Neural cell (in vitro differentiated cells): ENCODE measurements at regions not wholly inside any gene's neighbourhood (a gene's known extent, or its start where the extent isn't known, plus 50 kb on each side); places are given as distances from the start of the nearest gene placed in this dataset.

Source experiments
- H2AFZ ChIP-seq: fragments of 200-600, 300-800 bp; sonication (generic), shearing (Covaris generic); 2 replicates; pipeline ENCODE4 v1.6.0; 2014; ENCODE audit warnings: low read depth, mild to moderate bottlenecking, antibody characterized with exemption, low read length, moderate library complexity
- H3F3A ChIP-seq: fragments of 200-600 bp; shearing (Covaris generic); 2 replicates; pipeline ENCODE4 v1.6.1; 2016; ENCODE audit warnings: mild to moderate bottlenecking, moderate library complexity, mixed read lengths, antibody characterized with exemption, low read length; ENCODE audit not compliant: insufficient read depth, poor library complexity, severe bottlenecking
- H3K27ac ChIP-seq: fragments of 200-600, 300-800 bp; sonication (generic), shearing (Covaris generic); 2 replicates; pipeline ENCODE4 v1.5.1; 2014; ENCODE audit warnings: mild to moderate bottlenecking, low read length, moderate library complexity
- H3K27me3 ChIP-seq: fragments of 300-800, 200-600 bp; sonication (generic), shearing (Covaris generic); 2 replicates; pipeline ENCODE4 v1.6.0; 2014; ENCODE audit warnings: mild to moderate bottlenecking, low read depth, low read length, moderate library complexity; ENCODE audit not compliant: insufficient read depth
- H3K36me3 ChIP-seq: fragments of 300-800, 200-600 bp; sonication (generic), shearing (Covaris generic); 2 replicates; pipeline ENCODE4 v1.5.1; 2014; ENCODE audit warnings: mild to moderate bottlenecking, antibody characterized with exemption, low read length, moderate library complexity; ENCODE audit not compliant: insufficient read depth
- H3K4me2 ChIP-seq: fragments of 300-800, 200-600 bp; sonication (generic), shearing (Covaris generic); 2 replicates; pipeline ENCODE4 v1.6.0; 2014; ENCODE audit warnings: mild to moderate bottlenecking, low read length
- H3K4me3 ChIP-seq: fragments of 300-800, 200-600 bp; sonication (generic), shearing (Covaris generic); 2 replicates; pipeline ENCODE4 v1.5.1; 2014; ENCODE audit warnings: mild to moderate bottlenecking, low read length, moderate library complexity
- H3K79me2 ChIP-seq: fragments of 200-600 bp; shearing (Covaris generic); replicated peaks from 2 replicates; pipeline ENCODE4 v1.6.0; 2014; ENCODE audit warnings: mild to moderate bottlenecking, low read length, moderate library complexity; ENCODE audit not compliant: insufficient read depth
- H3K9ac ChIP-seq: fragments of 300-800, 200-600 bp; sonication (generic), shearing (Covaris generic); 2 replicates; pipeline ENCODE4 v1.6.1; 2016; ENCODE audit warnings: mild to moderate bottlenecking, low read length, mixed read lengths
- H3K9me2 ChIP-seq: fragments of 200-600 bp; shearing (Covaris generic); 2 replicates; pipeline ENCODE4 v1.6.1; 2016; ENCODE audit warnings: mild to moderate bottlenecking, low read length, mixed read lengths; ENCODE audit not compliant: insufficient read depth
- H3K9me3 ChIP-seq: fragments of 200-600, 300-800 bp; sonication (generic), shearing (Covaris generic); 2 replicates; pipeline ENCODE4 v1.6.1; 2016; ENCODE audit warnings: mild to moderate bottlenecking, mixed run types, low read length, moderate library complexity, mixed read lengths
- H4K20me1 ChIP-seq: fragments of 200-600 bp; shearing (Covaris generic); 2 replicates; pipeline ENCODE4 v1.6.1; 2016; ENCODE audit warnings: mild to moderate bottlenecking, mixed run types; ENCODE audit not compliant: insufficient read depth
- EP300 ChIP-seq: fragments of 450-650 bp; conservative IDR thresholded peaks from 2 replicates; pipeline ENCODE4 v1.6.1; 2014; ENCODE audit warnings: antibody characterized with exemption, mild to moderate bottlenecking, moderate library complexity; ENCODE audit not compliant: poor library complexity, severe bottlenecking
- EZH2 ChIP-seq: fragments of 200-600, 300-800 bp; shearing (Covaris generic), sonication (generic); IDR thresholded peaks from 2 replicates; pipeline ENCODE4 v1.6.1; 2014; ENCODE audit warnings: antibody characterized with exemption, low read length, borderline replicate concordance, mild to moderate bottlenecking; ENCODE audit not compliant: insufficient read depth, poor library complexity, severe bottlenecking
- MXI1 ChIP-seq: fragments of 450-650 bp; conservative IDR thresholded peaks from 2 replicates; pipeline ENCODE4 v1.6.1; 2014; ENCODE audit warnings: antibody characterized with exemption, mild to moderate bottlenecking; ENCODE audit not compliant: poor library complexity, severe bottlenecking
- POLR2AphosphoS5 ChIP-seq: IDR thresholded peaks from 2 replicates; pipeline ENCODE4 v1.6.1; 2012
- RAD21 ChIP-seq: fragments of 450-650 bp; conservative IDR thresholded peaks from 2 replicates; pipeline ENCODE4 v1.6.1; 2014; ENCODE audit warnings: antibody characterized with exemption, mild to moderate bottlenecking, moderate library complexity
- REST ChIP-seq: IDR thresholded peaks from 2 replicates; pipeline ENCODE4 v1.6.1; 2012; ENCODE audit warnings: borderline replicate concordance
- SMC3 ChIP-seq: fragments of 450-650 bp; conservative IDR thresholded peaks from 2 replicates; pipeline ENCODE4 v1.6.1; 2014; ENCODE audit warnings: antibody characterized with exemption, mild to moderate bottlenecking, moderate library complexity; ENCODE audit not compliant: poor library complexity
- TAF1 ChIP-seq: IDR thresholded peaks from 2 replicates; pipeline ENCODE4 v1.6.1; 2012; ENCODE audit warnings: low read depth
- TF ChIP-seq, protein P1 (sequence below): fragments of 450-650 bp; IDR thresholded peaks from 2 replicates; pipeline ENCODE4 v1.5.1; 2014; ENCODE audit warnings: antibody characterized with exemption, mild to moderate bottlenecking, moderate library complexity; ENCODE audit not compliant: poor library complexity, severe bottlenecking

DNA sequence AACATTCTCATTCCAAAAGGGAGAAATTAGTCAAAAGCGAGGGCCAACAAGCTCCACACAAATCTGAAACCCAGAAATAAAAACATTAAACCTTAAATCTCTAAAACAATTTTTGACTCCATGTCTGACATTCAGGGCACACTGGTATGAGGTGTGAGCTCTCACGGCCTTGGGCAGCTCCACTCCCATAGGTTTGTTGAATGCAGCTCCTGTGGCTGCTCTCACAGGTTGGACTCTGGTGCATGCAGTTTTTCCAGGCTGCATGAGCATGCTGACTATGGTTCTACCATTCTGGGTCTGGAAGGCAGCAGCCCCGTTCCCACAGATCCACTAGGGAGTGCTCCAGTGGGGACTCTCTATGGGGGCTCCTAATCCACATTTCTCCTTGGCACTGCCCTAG, 887.1 kb upstream of the GHITM start:
- no peaks in the 10 kb centered on the region for H3K79me2 ChIP-seq
- no peak overlapping the region for H3K9ac ChIP-seq
- no peaks in the 10 kb centered on the region for H3K27me3 ChIP-seq
- no peaks in the 10 kb centered on the region for H3K36me3 ChIP-seq
- H3F3A ChIP-seq: no peaks in the 10 kb centered on the region
- no peak overlapping the region for H3K27ac ChIP-seq
- H2AFZ ChIP-seq: no peak overlapping the region
- H3K9me3 ChIP-seq: peaks cover 9% of the 10 kb centered on the region
- H4K20me1 ChIP-seq: no peaks in the 10 kb centered on the region
- no peaks in the 10 kb centered on the region for H3K9me2 ChIP-seq
- H3K4me3 ChIP-seq: no peak overlapping the region
- no peak overlapping the region for H3K4me2 ChIP-seq
- TF ChIP-seq TAF1 (no peak), RAD21 (no peak), SMC3 (no peak), POLR2AphosphoS5 (no peak), EZH2 (no peak), REST (no peak), MXI1 (no peak), EP300 (no peak)

DNA sequence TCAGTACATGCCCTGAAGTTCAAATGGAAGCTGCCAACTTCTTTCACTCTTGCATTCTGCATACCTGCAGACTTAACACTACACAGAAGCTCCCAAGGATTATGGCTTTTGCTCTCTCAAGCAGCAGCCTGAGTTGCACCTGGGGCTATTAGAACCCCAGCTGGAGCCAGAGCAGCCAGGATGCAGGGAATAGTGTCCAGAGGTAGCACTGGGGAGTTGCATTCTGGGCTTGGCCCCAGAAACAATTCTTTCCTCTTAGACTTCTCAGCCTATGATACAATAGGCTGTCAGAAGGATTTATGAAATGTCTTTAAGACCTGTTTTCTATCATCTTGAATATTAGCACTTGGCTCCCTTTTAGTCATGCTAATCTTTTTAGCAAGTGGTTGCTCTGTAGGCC, 886.7 kb upstream of the GHITM start:
- H3K36me3 ChIP-seq: no peaks in the 10 kb centered on the region
- H3K27ac ChIP-seq: no peak overlapping the region
- H3K79me2 ChIP-seq: no peaks in the 10 kb centered on the region
- H3K9me2 ChIP-seq: no peaks in the 10 kb centered on the region
- no peak overlapping the region for H3K4me3 ChIP-seq
- no peak overlapping the region for H3K4me2 ChIP-seq
- no peak for TF ChIP-seq REST
- TF ChIP-seq POLR2AphosphoS5: no peak
- no peak for TF ChIP-seq SMC3
- TF ChIP-seq EP300: no peak
- no peak for TF ChIP-seq TAF1
- TF ChIP-seq MXI1: no peak
- TF ChIP-seq, protein P1, sequence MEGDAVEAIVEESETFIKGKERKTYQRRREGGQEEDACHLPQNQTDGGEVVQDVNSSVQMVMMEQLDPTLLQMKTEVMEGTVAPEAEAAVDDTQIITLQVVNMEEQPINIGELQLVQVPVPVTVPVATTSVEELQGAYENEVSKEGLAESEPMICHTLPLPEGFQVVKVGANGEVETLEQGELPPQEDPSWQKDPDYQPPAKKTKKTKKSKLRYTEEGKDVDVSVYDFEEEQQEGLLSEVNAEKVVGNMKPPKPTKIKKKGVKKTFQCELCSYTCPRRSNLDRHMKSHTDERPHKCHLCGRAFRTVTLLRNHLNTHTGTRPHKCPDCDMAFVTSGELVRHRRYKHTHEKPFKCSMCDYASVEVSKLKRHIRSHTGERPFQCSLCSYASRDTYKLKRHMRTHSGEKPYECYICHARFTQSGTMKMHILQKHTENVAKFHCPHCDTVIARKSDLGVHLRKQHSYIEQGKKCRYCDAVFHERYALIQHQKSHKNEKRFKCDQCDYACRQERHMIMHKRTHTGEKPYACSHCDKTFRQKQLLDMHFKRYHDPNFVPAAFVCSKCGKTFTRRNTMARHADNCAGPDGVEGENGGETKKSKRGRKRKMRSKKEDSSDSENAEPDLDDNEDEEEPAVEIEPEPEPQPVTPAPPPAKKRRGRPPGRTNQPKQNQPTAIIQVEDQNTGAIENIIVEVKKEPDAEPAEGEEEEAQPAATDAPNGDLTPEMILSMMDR: no peak
- TF ChIP-seq EZH2: no peak
- no peak for TF ChIP-seq RAD21
- H3K27me3 ChIP-seq: no peaks in the 10 kb centered on the region
- no peak overlapping the region for H3K9ac ChIP-seq
- no peaks in the 10 kb centered on the region for H4K20me1 ChIP-seq
- H3F3A ChIP-seq: no peaks in the 10 kb centered on the region
- H2AFZ ChIP-seq: no peak overlapping the region
- peaks cover 9% of the 10 kb centered on the region for H3K9me3 ChIP-seq
